ENCODE measurements at regions not wholly inside any gene's neighbourhood (a gene's known extent, or its start where the extent isn't known, plus 50 kb on each side); places are given as distances from the start of the nearest gene placed in this dataset.

DNA sequence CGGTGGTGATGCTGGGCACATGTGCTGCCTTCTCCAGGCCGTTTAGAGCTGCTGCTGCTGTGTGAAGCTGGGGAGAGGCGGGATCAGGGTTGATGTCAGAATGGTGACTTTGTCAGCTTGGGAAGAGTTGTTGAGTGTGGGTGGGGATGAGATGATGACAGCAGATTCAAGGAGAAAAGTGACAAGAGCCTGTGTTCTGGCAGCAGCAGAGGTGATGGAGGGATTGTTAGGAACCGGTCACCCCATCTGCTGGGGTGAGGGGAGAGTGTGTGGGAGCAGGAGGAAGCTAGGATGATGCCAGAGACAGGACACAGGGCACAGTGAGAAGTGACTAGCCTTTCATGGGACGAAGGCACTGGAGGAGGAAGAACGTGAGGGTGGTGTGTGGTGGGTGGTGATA is 345.5 kb downstream of the RNF144A start:
- Histone ChIP-seq H3K4me3 (ENCODE audit: low read depth, low read length, poor library complexity, severe bottlenecking) (no peak overlapping the region), H3K27ac (ENCODE audit: low read depth, low read length, poor library complexity, severe bottlenecking) (no peak overlapping the region), H3K27me3 (replicated peaks; ENCODE audit: insufficient read depth, low read depth, low read length, poor library complexity) (no peaks in the 10 kb centered on the region), H3K36me3 (ENCODE audit: insufficient read depth, low read length, poor library complexity, severe bottlenecking) (no peaks in the 10 kb centered on the region), H3K4me1 (ENCODE audit: insufficient read depth, low read length, poor library complexity, severe bottlenecking) (no peaks in the 10 kb centered on the region), H3K9me3 (ENCODE audit: low read depth, low read length, poor library complexity, severe bottlenecking) (no peaks in the 10 kb centered on the region)
- CTCF ChIA-PET = no interaction called here
- no TSS peak for BruUV-seq (replicated peaks)
- no peak for DNase-seq (ENCODE audit: low spot score)
- TF ChIP-seq CTCF (conservative IDR thresholded peaks at IDR 0.05; ENCODE audit: low read depth, low read length) (no peak), EZH2 (IDR thresholded peaks at IDR 0.05; ENCODE audit: borderline replicate concordance, low read depth, low read length, poor library complexity, severe bottlenecking) (no peak)
- POLR2A ChIA-PET (ENCODE audit: low non-redundant PET) = no interaction called here
- intact Hi-C loops (cut with micrococcal nuclease; ENCODE audit: unreplicated experiment) = no loop called here

DNA sequence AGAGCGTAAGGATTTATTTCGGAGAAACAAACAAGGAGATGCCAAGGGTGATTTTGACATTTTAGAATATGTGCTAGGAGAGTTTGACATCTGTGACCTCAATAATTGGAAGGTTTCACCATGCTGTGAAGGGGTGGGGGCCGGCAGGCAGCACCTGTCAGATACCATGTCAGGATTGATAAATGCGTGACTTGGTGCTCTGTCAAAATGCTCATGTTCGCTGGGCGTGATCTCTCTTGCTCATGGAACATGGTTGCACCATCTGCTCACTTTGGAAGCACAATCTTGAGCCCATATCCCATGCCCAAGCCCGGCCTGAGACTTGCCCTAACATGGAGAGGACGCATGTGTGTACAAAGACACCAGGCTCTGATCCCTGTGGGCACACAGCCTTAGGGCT is 347.6 kb downstream of the RNF144A start:
- POLR2A ChIA-PET (ENCODE audit: low non-redundant PET) = no interaction called here
- TF ChIP-seq EZH2 (IDR thresholded peaks at IDR 0.05; ENCODE audit: borderline replicate concordance, low read depth, low read length, poor library complexity, severe bottlenecking) = no peak
- TF ChIP-seq CTCF (conservative IDR thresholded peaks at IDR 0.05; ENCODE audit: low read depth, low read length) = no peak
- no peak overlapping the region for H3K4me3 ChIP-seq (ENCODE audit: low read depth, low read length, poor library complexity, severe bottlenecking)
- no peaks in the 10 kb centered on the region for H3K9me3 ChIP-seq (ENCODE audit: low read depth, low read length, poor library complexity, severe bottlenecking)
- intact Hi-C loops (cut with micrococcal nuclease; ENCODE audit: unreplicated experiment) = no loop called here
- H3K4me1 ChIP-seq (ENCODE audit: insufficient read depth, low read length, poor library complexity, severe bottlenecking) = peaks cover 5% of the 10 kb centered on the region
- no peaks in the 10 kb centered on the region for H3K36me3 ChIP-seq (ENCODE audit: insufficient read depth, low read length, poor library complexity, severe bottlenecking)
- no TSS peak for BruUV-seq (replicated peaks)
- DNase-seq (ENCODE audit: low spot score) = no peak
- H3K27ac ChIP-seq (ENCODE audit: low read depth, low read length, poor library complexity, severe bottlenecking) = no peak overlapping the region
- CTCF ChIA-PET = no interaction called here
- no peaks in the 10 kb centered on the region for H3K27me3 ChIP-seq (replicated peaks; ENCODE audit: insufficient read depth, low read depth, low read length, poor library complexity)

DNA sequence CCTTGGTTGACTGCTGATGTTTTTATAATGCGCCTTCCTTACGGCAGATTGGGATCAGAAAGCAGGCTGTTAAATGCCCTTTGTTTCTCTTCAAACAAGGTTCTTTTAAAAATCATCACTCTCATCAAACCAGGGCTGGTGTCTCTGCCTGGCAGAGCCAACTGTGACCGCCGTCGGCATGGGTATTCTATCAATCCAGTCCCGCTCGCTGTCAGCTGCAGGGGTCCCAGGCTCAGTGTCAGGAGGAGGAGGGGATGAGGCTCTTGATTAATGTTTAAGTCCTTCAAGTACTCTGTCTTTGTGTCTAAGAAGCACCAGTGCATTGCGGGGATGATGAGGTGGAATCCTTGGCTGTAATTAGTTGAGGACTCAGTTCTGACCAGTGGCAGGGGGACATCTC is 348.1 kb downstream of the RNF144A start:
- Histone ChIP-seq H3K27ac (ENCODE audit: low read depth, low read length, poor library complexity, severe bottlenecking) (no peak overlapping the region), H3K36me3 (ENCODE audit: insufficient read depth, low read length, poor library complexity, severe bottlenecking) (no peaks in the 10 kb centered on the region), H3K4me3 (ENCODE audit: low read depth, low read length, poor library complexity, severe bottlenecking) (no peak overlapping the region), H3K4me1 (ENCODE audit: insufficient read depth, low read length, poor library complexity, severe bottlenecking) (peaks cover 5% of the 10 kb centered on the region), H3K9me3 (ENCODE audit: low read depth, low read length, poor library complexity, severe bottlenecking) (no peaks in the 10 kb centered on the region), H3K27me3 (replicated peaks; ENCODE audit: insufficient read depth, low read depth, low read length, poor library complexity) (no peaks in the 10 kb centered on the region)
- CTCF ChIA-PET = no interaction called here
- TF ChIP-seq EZH2 (IDR thresholded peaks at IDR 0.05; ENCODE audit: borderline replicate concordance, low read depth, low read length, poor library complexity, severe bottlenecking) (no peak), CTCF (conservative IDR thresholded peaks at IDR 0.05; ENCODE audit: low read depth, low read length) (no peak)
- no TSS peak for BruUV-seq (replicated peaks)
- intact Hi-C loops (cut with micrococcal nuclease; ENCODE audit: unreplicated experiment) = no loop called here
- no peak for DNase-seq (ENCODE audit: low spot score)
- POLR2A ChIA-PET (ENCODE audit: low non-redundant PET) = no interaction called here
